AG08395 (cell line): ENCODE measurements at regions not wholly inside any gene's neighbourhood (a gene's known extent, or its start where the extent isn't known, plus 50 kb on each side); places are given as distances from the start of the nearest gene placed in this dataset.
"Not testable (repeated sequence)": the region's sequence is repeated elsewhere in the genome, so short reads cannot be mapped to it uniquely, and the experiment has no call there.

Experiments used
- DNase-seq: peaks from one replicate; pipeline ENCODE4 v3.0.0; 2012; ENCODE audit warnings: mixed read lengths, low spot score

- DNase-seq = no peak
Measured at GRCh38 chr12:75865315-75865714, 166.3 kb downstream of the PHLDA1 start.

DNA sequence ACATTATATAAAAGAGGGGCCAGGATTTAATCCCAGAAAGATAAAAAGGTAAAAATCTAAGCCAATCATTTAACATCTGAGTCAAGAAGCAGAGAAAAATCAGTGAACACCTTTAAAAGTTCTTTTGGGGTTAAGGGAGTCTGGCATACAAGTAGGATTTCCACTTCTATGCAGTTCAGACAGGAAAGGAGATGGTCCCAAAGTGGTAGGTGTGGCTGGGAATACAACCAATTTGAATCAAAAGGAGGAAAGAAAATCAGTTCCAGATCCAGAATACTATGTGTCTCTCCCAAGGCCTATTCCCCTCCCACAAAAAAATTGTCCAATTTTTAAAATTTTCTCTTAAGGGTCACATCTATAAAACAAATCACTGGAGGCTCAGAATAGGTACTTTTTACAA is 167.4 kb downstream of the PHLDA1 start:
- DNase-seq = no peak

GRCh38 chr12:75863533-75863932 is 168.0 kb downstream of the PHLDA1 start:
- no peak for DNase-seq

GRCh38 chr12:75862692-75863471 is 168.7 kb downstream of the PHLDA1 start:
- DNase-seq = peak; percentile 62

- no peak for DNase-seq
Measured at GRCh38 chr12:75859868-75860267, 171.7 kb downstream of the PHLDA1 start.

DNA sequence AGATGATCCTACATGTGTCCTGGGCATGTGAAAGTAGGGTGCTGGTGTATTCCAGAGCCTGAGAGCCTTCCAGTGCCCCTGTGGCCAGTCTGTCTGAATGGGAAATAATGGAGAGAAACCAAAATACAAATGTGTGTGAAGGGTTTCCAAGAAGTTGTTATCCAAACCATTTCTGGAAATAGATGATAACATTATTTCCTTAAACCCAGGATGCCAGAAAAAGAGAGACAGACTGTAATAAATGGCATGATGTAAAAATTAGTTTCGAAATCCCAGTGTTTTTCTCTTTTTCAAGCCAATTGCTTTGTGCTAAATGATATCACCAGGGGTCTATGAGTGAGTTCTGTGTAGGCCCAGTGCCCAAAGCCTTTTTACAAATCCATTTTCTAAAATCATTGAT is 175.3 kb downstream of the PHLDA1 start:
- no peak for DNase-seq

- no peak for DNase-seq
Measured at GRCh38 chr12:75855360-75855759, 176.2 kb downstream of the PHLDA1 start.

DNA sequence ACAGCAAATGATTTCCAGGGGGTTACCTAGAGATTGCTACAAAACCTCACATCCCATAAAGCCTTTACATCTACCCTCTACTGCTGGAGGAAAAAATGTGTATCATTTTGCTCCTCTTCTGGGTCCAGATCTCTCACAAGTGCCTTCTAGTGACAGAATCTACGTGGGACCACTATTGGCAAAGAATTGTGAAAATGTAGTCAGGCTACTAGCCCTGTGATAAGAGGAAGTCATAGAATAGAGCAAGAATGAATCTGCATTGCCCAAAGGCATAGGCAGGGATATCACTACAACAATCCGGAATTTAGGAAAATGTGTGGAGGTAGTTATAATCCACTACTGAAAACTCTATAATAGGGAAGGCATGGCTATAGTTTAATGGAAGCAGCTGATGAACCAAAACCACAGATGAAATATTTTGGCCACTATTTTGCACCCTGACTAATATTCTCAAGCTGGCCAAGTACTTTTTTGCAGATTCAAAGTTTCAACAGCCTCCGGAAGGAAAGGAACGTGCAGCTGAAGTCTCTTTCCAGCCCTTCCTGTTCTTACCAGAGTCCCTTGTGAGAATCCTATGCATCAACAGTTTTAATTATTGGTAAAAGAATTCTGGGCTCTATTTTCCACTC is 176.8 kb downstream of the PHLDA1 start:
- DNase-seq = peak; percentile 71

DNA sequence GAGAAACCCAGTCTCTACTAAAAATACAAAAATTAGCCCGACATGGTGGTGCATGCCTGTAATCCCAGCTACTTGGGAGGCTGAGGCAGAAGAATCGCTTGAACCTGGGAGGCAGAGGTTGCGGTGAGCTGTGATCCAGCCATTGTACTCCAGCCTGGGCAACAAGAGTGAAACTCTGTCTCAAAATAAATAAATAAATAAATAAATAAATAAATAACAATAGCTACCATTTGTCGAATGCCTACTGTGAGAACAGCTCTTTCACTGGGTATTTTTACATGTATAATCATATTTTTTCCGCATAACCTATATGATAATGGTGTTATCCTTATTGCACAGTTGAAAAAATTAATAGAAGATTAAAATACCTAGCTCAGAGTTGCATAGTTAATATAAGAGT is 177.4 kb downstream of the PHLDA1 start:
- DNase-seq = not testable (repeated sequence)

DNA sequence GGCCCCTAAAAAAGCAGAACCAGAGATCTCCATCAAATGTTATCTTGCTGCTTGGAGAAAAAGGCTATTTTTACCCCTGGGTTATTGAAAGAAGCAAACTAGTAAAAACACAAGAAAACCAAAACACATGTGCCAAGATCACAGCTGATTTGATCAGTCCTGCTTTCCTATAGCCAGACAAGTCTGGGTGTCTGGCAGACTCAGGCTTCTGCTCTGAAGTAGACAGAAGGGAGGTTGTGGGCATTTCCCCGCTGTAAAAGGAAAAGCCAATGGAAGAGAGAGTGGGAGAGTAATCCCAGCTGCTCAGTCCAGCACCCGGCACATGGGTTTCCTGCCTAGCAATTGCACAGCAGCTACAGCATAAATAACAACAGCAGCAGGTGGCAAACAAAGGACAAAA is 177.9 kb downstream of the PHLDA1 start:
- no peak for DNase-seq

GRCh38 chr12:75852956-75853355 is 178.6 kb downstream of the PHLDA1 start:
- DNase-seq = no peak

DNA sequence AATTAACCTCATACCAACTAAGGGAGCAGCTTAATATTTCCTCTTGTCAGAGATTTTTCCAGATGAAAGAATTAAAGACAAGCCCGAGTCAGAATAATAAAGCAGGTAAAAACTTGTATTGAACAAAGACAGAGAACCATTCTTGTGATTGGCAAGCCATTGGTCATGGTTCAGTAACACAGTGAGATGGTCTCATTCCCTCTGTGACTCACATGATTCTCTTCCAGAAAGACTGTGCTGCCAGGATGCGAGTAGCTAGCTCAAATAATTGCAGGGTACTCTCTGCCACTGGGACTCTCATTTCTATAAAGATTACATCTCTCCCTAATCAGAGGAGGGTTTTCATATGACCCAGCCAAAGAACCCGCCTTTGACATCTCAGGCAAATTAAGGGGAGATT is 179.4 kb downstream of the PHLDA1 start:
- DNase-seq = peak; percentile 45

DNA sequence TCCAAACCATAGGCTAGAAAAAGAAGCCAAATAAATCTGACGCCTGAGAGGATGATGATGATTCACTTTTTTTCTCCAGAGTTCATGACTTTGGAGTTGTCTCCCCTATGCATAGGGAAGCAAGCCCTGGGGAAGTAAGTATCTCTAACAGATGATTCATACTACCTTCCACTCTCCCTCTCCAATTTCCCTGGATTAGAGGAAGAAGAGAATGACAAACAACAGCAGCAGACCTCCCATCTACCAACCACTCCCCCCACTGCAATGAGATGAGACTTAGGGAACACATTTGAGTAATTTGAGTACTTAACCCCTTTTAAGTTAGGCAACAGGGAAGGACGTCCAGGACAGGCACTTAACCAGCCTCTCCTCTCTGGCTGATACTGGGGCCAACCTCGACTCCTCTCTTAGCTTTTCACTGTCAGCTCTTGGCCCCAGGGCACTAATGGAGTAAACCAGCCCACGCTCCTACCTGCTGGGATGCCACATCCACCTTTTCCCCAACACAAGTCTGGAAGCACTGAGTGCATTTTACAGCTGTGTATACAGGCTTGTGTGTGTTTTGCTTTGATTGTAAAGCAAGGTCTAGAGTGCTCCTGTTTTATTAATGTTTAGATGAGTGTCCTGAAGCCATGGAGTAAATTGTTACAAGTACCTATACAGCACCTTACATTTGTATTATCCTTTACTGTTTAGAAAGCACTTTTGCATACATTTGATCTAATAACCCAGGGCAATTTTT is 180.7 kb downstream of the PHLDA1 start:
- peak; percentile 50 for DNase-seq

- no peak for DNase-seq
Measured at GRCh38 chr12:75848961-75849360, 182.6 kb downstream of the PHLDA1 start.

- DNase-seq = no peak
Measured at GRCh38 chr12:75848431-75848925, 183.1 kb downstream of the PHLDA1 start.

DNA sequence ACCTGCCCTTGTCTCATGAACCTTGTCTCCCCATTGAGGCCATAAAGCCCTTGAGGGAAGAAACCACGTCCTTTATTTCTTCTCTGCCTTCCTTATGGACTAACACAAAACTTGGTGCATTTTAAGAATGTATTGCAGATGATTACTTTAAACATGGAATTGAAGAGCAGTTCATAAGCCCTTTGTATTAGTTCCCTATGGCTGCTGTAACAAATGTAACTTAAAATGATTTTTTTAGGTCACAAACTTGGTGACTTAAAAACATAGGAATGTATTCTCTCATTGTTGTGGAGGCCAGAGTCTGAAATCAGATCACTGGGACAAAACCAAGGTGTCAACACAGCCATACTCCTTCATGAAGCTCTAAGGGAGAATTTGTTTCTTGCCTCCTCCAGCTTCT is 185.5 kb downstream of the PHLDA1 start:
- no peak for DNase-seq

DNA sequence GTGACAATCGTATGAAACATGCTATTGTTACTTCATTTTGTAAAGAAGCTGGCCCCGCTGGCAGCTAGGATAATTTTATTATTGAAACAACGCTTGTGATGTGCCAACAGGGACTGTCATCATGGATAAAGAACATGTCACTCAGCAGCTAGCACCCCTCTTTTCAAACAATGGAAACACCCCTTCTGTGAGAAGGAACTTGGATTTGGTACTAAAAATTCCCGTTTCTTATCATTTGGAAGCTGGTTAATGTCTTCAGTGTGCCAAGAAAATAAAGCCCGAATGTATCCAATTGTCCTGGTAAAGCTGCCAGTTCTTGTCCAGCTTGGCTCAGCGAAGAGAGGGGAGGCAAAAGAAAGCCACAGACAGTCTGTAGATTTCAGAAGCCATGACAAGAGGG is 186.6 kb downstream of the PHLDA1 start:
- DNase-seq = no peak

- DNase-seq = no peak
Measured at GRCh38 chr12:75844049-75844770, 187.4 kb downstream of the PHLDA1 start.

DNA sequence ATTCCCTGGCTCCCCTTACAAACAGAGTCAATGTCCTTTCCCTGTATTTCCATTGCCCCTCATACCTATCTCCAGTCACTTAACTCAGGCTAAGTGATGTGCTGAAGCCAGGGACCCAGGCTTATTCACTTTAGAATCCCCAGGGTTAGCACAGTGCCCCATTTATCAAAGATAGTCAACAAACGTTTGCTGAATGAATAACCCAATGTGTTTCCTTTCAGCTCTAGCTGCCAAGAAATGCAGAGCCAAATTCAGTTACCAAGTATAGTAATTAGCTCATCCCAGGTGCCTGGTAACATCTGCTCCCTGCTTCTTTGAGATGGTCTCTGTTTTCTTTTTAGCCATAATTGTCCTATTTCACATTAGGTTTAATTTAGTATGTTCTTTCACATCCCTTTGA is 189.5 kb downstream of the PHLDA1 start:
- DNase-seq = no peak

DNA sequence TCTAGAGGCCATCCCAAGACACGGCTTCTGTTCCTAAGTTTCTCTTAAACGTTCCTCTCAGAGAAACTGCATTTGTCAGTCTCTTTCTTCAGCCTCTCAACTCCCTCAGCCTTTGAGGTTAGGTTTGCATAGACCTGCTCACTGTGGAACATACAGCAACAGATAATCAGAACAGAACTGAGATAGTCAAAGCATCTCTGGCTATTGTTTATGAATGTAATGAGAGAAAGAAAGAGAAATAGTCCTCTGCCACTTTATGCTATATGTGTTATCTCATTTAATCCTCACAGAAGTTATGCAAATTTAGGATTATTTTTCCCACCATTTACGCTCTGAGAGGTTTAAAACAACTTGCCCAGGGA is 190.6 kb downstream of the PHLDA1 start:
- no peak for DNase-seq

- DNase-seq = no peak
Measured at GRCh38 chr12:75838309-75838708, 193.3 kb downstream of the PHLDA1 start.

DNA sequence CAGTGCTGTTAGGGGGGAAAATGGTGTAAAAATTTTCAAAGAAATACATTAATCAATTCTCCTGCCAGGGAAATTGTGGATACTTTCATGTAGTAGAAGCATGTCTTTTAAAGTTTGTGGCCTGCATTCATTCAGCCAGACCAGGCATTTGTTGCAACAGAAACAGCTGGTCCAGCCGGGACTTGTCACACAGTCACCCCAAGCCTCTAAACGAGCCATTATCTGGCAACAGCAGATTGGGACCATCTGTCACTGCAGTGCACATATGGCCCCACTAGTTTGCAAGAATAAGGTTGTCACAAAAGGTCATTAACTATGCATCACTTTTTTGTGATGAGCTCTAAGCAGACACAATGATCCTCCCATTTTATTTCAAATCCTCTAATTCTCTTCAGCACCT is 193.9 kb downstream of the PHLDA1 start:
- no peak for DNase-seq
